ENCODE measurements at regions not wholly inside any gene's neighbourhood (a gene's known extent, or its start where the extent isn't known, plus 50 kb on each side); places are given as distances from the start of the nearest gene placed in this dataset.
"Not testable (repeated sequence)": the region's sequence is repeated elsewhere in the genome, so short reads cannot be mapped to it uniquely, and the experiment has no call there.

GRCh38 chr7:82701949-82702348, 258.4 kb upstream of the CACNA2D1 start:
- ATAC-seq (no peak), DNase-seq (ENCODE audit: missing footprints) (no peak)
- intact Hi-C loops (cut with DNase I) = no loop called here

- no peak for ATAC-seq
- no peak for DNase-seq (ENCODE audit: missing footprints)
- intact Hi-C loops (cut with DNase I) = no loop called here
Measured at GRCh38 chr7:82700741-82701140, 257.2 kb upstream of the CACNA2D1 start.

- intact Hi-C loops (cut with DNase I) = no loop called here
- ATAC-seq = no peak
- no peak for DNase-seq (ENCODE audit: missing footprints)
Measured at GRCh38 chr7:82699773-82700186, 256.2 kb upstream of the CACNA2D1 start.

- DNase-seq (ENCODE audit: missing footprints) = no peak
- no peak for ATAC-seq
- intact Hi-C loops (cut with DNase I) = no loop called here
Measured at GRCh38 chr7:82697897-82698296, 254.3 kb upstream of the CACNA2D1 start.

GRCh38 chr7:82696631-82697030, 253.1 kb upstream of the CACNA2D1 start:
- DNase-seq (ENCODE audit: missing footprints) (no peak), ATAC-seq (no peak)
- intact Hi-C loops (cut with DNase I) = no loop called here

- ATAC-seq (no peak), DNase-seq (ENCODE audit: missing footprints) (no peak)
- intact Hi-C loops (cut with DNase I) = no loop called here
Measured at GRCh38 chr7:82694022-82694421, 250.4 kb upstream of the CACNA2D1 start.

- intact Hi-C loops (cut with DNase I) = no loop called here
- no peak for ATAC-seq
- DNase-seq (ENCODE audit: missing footprints) = no peak
Measured at GRCh38 chr7:82690929-82691328, 247.4 kb upstream of the CACNA2D1 start.

- no peak for DNase-seq (ENCODE audit: missing footprints)
- intact Hi-C loops (cut with DNase I) = no loop called here
- ATAC-seq = no peak
Measured at GRCh38 chr7:82685214-82685613, 241.6 kb upstream of the CACNA2D1 start.

- ATAC-seq = no peak
- intact Hi-C loops (cut with DNase I) = no loop called here
- no peak for DNase-seq (ENCODE audit: missing footprints)
Measured at GRCh38 chr7:82678716-82679115, 235.1 kb upstream of the CACNA2D1 start.

GRCh38 chr7:82678259-82678658, 234.7 kb upstream of the CACNA2D1 start:
- DNase-seq (ENCODE audit: missing footprints) = no peak
- intact Hi-C loops (cut with DNase I) = no loop called here
- no peak for ATAC-seq

- no peak for ATAC-seq
- no peak for DNase-seq (ENCODE audit: missing footprints)
- intact Hi-C loops (cut with DNase I) = no loop called here
Measured at GRCh38 chr7:82677493-82677892, 233.9 kb upstream of the CACNA2D1 start.

- ATAC-seq (no peak), DNase-seq (ENCODE audit: missing footprints) (no peak)
- intact Hi-C loops (cut with DNase I) = no loop called here
Measured at GRCh38 chr7:82676777-82677463, 233.3 kb upstream of the CACNA2D1 start.

- intact Hi-C loops (cut with DNase I) = no loop called here
- DNase-seq (ENCODE audit: missing footprints) = no peak
- ATAC-seq = no peak
Measured at GRCh38 chr7:82675396-82675795, 231.8 kb upstream of the CACNA2D1 start.

- no peak for ATAC-seq
- intact Hi-C loops (cut with DNase I) = no loop called here
- DNase-seq (ENCODE audit: missing footprints) = no peak
Measured at GRCh38 chr7:82674268-82674667, 230.7 kb upstream of the CACNA2D1 start.

GRCh38 chr7:82672078-82672477, 228.5 kb upstream of the CACNA2D1 start:
- DNase-seq (ENCODE audit: missing footprints) (no peak), ATAC-seq (no peak)
- intact Hi-C loops (cut with DNase I) = no loop called here

GRCh38 chr7:82669141-82669540, 225.6 kb upstream of the CACNA2D1 start:
- ATAC-seq (no peak), DNase-seq (ENCODE audit: missing footprints) (no peak)

GRCh38 chr7:82668676-82669075, 225.1 kb upstream of the CACNA2D1 start:
- no peak for ATAC-seq
- intact Hi-C loops (cut with DNase I) = no loop called here
- no peak for DNase-seq (ENCODE audit: missing footprints)

More at GRCh38 chr7:82669141-82669540, 225.6 kb upstream of the CACNA2D1 start:
- intact Hi-C loops (cut with DNase I) = no loop called here

- intact Hi-C loops (cut with DNase I) = no loop called here
- DNase-seq (ENCODE audit: missing footprints) (no peak), ATAC-seq (no peak)
Measured at GRCh38 chr7:82665966-82666507, 222.5 kb upstream of the CACNA2D1 start.

GRCh38 chr7:82655965-82656364, 212.4 kb upstream of the CACNA2D1 start:
- intact Hi-C loops (cut with DNase I) = no loop called here
- ATAC-seq (no peak), DNase-seq (ENCODE audit: missing footprints) (no peak)

- DNase-seq (ENCODE audit: missing footprints); intact Hi-C loops (cut with DNase I); ATAC-seq: not testable (repeated sequence)
Measured at GRCh38 chr7:82650095-82650494, 206.5 kb upstream of the CACNA2D1 start.

GRCh38 chr7:82633592-82633991, 190.0 kb upstream of the CACNA2D1 start:
- ATAC-seq (no peak), DNase-seq (ENCODE audit: missing footprints) (no peak)
- intact Hi-C loops (cut with DNase I) = no loop called here

Data from Right ventricle myocardium inferior (tissue), 1 donor.